ENCODE measurements at regions not wholly inside any gene's neighbourhood (a gene's known extent, or its start where the extent isn't known, plus 50 kb on each side); places are given as distances from the start of the nearest gene placed in this dataset.
"Not testable (repeated sequence)": the region's sequence is repeated elsewhere in the genome, so short reads cannot be mapped to it uniquely, and the experiment has no call there.

- no peak for DNase-seq
These were observed 168.8 kb upstream of the POT1 start for GRCh38 chr7:125098377-125098970.

- DNase-seq = no peak
These were observed 161.0 kb upstream of the POT1 start for GRCh38 chr7:125090596-125090995.

- no peak for DNase-seq
These were observed 159.5 kb upstream of the POT1 start for GRCh38 chr7:125089171-125089570.

GRCh38 chr7:125088555-125088954 is 158.9 kb upstream of the POT1 start:
- no peak for DNase-seq

GRCh38 chr7:125085084-125085483 is 155.5 kb upstream of the POT1 start:
- no peak for DNase-seq

- DNase-seq = no peak
These were observed 154.6 kb upstream of the POT1 start for GRCh38 chr7:125084196-125084595.

- no peak for DNase-seq
These were observed 144.5 kb upstream of the POT1 start for GRCh38 chr7:125074141-125074540.

DNA sequence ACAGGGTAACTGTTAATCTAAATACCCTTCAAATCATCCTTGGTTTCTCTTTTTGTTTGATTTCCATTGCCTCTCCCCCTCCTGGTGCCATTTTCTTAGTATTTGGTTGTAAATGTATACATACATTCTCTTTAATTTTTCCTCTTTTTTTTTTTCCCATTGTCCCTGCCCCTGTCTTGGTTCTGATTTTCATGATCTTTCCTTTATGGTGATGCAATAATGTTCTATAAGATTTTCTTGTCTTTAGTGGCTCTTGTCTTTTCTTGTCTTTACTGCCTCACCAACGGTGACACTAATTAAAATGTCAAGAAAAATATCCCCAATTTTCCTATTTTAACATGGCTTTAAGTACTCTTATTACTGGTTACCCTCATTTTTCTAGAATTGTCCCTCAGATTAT is 135.9 kb upstream of the POT1 start:
- no peak for DNase-seq

DNA sequence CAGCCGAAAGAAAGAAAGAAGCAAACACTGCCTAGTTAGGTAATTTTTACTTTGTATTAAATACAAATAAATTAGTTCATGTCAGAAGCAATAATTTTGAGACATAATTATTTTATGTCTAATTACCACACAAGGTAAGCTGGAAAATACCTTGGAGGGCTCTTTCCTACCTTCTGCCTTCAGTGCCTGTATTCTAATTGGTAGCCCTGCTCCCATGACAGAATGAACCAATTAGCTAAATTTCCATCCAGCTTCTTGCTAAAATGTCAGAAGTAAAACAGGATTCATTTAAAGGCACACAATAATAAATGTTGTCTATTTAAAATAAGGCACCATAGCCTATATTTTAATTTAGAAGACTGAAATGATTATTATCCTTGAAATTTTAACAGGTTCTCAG is 135.4 kb upstream of the POT1 start:
- no peak for DNase-seq

DNA sequence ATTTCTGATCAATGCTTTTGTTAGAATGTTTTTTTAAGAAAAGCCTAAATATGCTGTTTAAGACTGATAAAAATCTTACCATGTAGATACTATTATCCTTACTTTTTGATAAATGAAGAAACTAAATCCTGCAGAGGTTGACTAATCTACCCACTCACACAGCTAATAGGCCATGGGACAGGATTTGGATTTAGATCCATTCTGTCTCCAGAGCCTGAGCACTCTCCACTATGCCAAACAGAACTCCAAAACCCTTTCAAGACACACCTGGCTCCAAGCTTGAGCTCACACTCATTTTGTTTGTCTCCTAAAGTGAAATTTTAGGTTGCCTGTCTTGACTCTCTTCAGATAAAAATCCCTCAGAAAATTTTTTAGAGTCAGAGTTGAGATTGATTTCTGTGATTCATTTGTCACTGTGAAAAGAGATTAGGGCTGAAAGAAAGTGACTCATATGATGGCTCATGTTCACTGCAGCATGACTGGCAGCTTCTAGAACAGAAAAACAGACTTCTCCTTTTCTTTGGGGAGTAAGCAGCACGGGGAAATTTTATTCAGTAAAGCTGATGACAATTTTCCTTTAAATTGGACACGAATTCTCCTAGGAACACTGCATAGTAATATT is 132.3 kb upstream of the POT1 start:
- DNase-seq = no peak

GRCh38 chr7:125061083-125061745 is 131.6 kb upstream of the POT1 start:
- not testable (repeated sequence) for DNase-seq

- DNase-seq = no peak
These were observed 130.3 kb upstream of the POT1 start for GRCh38 chr7:125059861-125060456.

- DNase-seq = no peak
These were observed 128.3 kb upstream of the POT1 start for GRCh38 chr7:125057963-125058362.

DNA sequence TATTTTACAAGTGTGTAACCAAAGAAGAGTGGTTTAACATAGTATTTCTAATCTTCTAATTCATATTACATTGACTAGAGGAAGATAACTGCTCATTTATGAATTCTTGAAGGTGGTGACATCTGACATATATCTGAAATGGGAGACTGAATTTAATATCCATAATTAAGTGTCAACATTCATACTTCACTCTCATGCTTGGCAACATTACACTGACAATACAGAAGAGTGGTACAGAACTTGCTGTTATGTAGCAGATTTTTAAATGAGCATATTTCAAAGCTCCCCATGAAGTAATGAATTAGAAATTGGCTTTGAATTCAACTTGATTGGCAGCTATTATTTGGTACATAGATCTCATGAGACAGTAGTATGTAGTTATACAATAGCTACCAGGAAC is 125.8 kb upstream of the POT1 start:
- DNase-seq = no peak

GRCh38 chr7:125046767-125047166 is 117.1 kb upstream of the POT1 start:
- DNase-seq = no peak

GRCh38 chr7:125033506-125033905 is 103.9 kb upstream of the POT1 start:
- no peak for DNase-seq

GRCh38 chr7:125032943-125033342 is 103.3 kb upstream of the POT1 start:
- DNase-seq = no peak

GRCh38 chr7:125030756-125031387 is 101.2 kb upstream of the POT1 start:
- DNase-seq = no peak

DNA sequence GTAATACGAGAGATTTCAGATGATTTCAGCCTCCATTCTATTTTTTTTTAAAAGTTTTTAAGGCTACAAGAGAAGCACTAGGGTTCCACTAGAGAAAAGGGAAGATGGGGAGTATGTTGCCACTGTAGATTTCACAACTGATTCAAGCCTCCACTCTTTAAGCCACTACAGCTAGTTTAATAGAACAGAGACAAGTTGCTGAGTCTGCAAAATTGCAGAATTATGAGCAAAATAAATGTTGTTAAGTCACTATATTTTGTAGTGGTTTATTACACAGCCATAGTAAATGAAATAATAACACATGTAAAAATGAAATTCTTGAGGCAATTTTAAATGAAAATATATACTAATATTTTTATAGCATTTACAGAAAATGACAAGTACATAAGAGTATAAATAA is 96.0 kb upstream of the POT1 start:
- DNase-seq = no peak

DNA sequence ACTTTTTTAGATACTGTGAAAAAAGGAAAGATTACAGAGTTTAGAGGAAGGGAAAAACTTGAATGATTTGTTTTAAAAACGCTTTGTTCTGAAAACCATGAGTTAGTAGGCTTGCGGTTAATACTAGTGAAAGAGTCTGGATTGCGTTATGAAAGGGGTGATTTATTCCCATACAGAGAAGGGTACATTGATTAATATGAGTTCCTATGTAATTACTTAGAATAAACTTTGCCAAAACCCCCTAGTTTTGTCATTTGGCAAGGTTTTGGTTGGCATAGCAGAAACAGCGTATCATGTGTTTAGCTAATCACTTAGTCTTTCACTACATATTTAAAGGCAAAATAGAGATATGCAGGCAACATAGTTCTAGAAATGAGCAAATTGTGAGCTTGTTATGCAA is 91.2 kb upstream of the POT1 start:
- no peak for DNase-seq

DNA sequence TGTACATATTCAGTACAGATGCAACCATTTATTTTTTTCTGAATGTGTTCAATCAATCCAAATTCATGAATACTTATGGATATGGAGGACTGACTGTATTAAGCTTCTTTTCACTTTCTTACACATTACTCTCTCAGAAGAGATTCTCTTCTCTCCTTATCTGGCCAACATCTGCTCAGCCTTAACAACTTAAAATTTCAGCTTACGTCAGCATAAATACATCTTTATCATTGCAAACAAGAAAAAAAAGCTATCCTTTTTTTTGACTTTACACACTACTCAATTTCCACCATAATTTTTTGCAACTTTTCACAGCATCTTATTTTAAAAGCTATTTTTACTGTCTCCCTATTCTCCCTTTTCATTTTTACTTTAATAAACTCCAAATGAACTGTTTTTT is 80.9 kb upstream of the POT1 start:
- no peak for DNase-seq

DNA sequence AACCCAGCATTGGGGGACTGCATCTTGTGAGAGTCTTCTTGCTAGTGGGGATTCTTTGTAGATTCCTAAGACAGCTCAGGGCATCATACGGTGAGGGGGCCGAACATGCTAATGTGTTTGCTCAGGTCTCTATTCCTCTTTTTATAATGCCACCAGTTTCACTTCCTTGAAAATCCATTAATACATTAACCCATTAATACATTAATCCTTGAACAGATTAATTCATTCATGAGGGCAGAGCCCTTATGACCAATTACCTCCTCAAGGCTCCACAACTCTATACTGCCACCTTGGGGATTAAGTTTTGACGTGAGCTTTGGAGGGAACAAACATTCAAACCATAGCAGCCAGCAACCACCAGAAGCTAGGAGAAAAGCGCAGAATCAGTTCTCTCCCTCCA is 67.2 kb upstream of the POT1 start:
- DNase-seq = no peak

GRCh38 chr7:124992851-124993562 is 63.4 kb upstream of the POT1 start:
- DNase-seq = no peak
